Myocyte (in vitro differentiated cells): ENCODE measurements at regions not wholly inside any gene's neighbourhood (a gene's known extent, or its start where the extent isn't known, plus 50 kb on each side); places are given as distances from the start of the nearest gene placed in this dataset.
"Not testable (repeated sequence)": the region's sequence is repeated elsewhere in the genome, so short reads cannot be mapped to it uniquely, and the experiment has no call there.

Experiments used
- DNase-seq: peaks from one replicate; pipeline ENCODE4 v3.0.0-alpha.2; 2012; ENCODE audit warnings: low read depth

DNA sequence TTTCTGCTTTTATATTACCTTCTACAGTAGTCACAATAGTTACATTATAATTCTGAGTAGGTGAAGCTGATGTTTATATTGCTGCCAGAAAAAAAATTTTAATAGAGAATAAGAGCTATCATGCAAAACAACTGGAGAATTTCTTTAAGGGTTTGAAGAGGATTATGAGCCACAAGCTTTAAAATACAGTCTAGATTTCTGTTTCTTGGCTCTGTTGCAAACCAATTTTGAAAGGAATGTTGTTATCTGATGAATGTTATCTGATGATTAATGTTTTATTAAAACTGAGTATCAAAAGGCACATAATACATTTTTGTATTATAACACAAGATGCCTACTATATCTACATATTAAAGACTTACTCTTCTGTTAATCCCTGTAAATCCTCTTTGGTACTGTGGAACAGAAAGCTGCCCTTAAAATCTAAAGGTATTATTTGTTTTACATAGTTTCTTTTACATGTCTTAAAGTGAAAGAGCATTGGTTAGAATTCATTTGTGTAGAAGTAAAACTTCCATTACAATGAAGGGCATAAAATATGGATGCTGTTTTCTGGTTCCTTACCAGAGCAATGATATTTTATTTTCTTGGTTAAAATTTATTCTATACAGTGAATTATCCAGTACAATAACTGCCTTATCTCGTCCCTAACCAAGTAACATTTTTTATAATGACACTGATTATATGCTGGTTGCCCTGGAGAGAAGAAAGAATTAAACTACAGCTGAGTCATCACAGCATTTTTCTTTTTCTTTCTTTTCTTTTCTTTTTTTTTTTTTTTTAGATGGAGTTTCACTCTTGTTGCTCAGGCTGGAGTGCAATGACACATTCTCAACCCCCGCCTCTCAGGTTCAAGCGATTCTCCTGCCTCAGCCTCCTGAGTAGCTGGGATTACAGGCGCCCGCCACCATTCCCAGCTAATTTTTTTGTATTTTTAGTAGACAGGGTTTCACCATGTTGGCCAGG is 205.7 kb downstream of the TANC2 start:
- DNase-seq: no peak

- DNase-seq: no peak
These were observed 207.4 kb downstream of the TANC2 start for GRCh38 chr17:63173450-63173849.

GRCh38 chr17:63173903-63174302 is 207.9 kb downstream of the TANC2 start:
- DNase-seq: peak; percentile 61

DNA sequence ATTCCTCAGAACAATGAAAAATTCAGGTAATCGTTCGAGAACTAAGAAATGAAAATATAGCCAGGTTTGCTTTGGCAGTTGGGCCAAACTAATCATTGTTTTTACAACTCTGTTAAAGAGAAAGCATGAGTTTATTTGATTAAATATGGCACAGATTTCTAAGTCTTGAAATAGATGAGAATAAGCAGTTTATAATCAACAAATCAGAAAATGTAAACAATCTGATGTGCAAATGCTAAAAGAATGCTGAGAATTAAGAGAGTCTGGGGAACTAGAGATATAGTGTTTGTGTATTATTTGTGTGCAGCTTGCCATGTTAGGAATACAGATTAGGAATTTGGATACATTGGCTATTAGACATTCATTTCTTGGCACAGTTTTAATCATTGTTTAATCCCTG is 212.5 kb downstream of the TANC2 start:
- DNase-seq: no peak

- no peak for DNase-seq
These were observed 215.8 kb downstream of the TANC2 start for GRCh38 chr17:63181856-63182255.

DNA sequence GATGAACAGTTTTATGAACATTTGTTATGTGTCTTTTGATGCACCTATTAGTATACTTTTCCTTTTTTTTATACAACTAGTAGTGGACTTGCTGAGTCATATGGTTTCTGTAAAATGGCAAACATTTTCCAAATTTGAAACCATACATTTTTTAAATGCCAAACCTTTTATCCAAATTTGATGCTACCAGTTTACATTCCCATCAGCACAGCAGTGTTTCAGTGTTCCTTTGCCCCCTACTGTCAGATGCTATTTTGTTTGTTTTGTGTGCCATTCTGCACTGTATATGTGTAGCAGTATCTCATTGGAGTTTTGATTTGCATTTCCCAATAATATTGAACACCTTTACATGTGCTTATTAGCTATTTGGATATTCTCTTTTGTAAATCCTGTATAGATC is 219.4 kb downstream of the TANC2 start:
- DNase-seq: no peak

DNA sequence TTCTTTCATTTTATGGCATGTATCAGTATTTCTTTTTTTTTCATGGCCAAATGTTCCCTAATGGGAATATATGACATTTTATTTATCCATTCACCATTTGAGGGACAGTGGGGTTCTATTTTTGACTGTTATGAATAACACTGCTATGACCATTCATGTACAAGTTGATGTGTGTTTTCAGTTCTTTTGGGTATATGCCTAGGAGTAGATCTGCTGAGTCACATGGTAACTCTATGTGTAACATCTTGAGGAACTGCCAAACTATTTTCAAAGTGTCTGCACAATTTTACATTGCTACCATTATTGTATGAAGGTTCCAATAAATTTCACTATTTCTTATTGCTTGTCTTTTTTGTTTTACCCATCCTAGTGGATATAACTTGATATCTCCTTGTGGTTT is 223.0 kb downstream of the TANC2 start:
- peak; percentile 28 for DNase-seq

- peak; percentile 28 for DNase-seq
These were observed 223.9 kb downstream of the TANC2 start for GRCh38 chr17:63189930-63190329.

DNA sequence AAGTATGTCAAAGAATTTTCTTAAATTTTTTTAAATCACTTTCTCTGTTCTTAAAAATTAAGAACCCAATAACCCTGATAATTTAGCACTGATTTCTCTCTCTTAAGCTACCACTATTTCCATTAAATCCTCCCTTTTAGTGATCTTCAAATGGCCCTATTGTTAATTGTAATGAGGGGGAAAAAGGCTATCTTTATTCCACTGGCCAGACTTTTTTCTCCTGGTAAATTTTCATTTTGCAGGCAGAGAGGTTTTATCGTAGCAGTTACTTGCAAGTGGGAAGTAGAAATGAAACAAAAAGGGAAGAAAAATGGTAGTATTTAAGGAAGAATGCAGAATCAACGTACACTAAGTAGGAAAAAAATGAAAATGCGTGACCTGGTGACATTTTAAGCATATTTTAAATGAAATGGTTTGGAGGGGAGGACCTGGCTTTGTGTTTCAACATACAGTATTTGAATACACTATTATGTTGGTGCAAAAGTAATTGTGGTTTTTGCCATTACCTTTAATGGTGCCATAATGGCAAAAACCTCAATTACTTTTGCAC is 224.9 kb downstream of the TANC2 start:
- DNase-seq: no peak

DNA sequence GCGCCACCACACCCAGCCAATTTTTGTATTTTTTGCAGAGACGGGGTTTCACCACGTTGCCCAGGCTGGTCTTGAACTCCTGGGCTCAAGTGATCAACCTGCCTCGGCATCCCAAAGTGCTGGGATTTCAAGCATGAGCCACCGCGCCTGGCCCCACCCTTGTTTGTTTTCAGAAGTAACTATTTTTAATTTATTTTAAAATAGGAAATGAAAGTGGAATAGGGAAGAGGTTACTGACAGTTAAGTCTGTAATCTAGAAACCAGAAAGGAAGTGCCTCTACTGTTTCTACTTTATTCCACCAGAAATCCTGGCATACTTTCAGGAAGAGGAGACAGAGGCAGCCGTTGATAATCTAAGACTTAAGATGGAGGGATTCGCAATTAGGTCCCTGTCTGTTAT is 225.6 kb downstream of the TANC2 start:
- no peak for DNase-seq

GRCh38 chr17:63193827-63194226 is 227.8 kb downstream of the TANC2 start:
- DNase-seq: no peak

- DNase-seq: no peak
These were observed 230.8 kb downstream of the TANC2 start for GRCh38 chr17:63196772-63197335.

DNA sequence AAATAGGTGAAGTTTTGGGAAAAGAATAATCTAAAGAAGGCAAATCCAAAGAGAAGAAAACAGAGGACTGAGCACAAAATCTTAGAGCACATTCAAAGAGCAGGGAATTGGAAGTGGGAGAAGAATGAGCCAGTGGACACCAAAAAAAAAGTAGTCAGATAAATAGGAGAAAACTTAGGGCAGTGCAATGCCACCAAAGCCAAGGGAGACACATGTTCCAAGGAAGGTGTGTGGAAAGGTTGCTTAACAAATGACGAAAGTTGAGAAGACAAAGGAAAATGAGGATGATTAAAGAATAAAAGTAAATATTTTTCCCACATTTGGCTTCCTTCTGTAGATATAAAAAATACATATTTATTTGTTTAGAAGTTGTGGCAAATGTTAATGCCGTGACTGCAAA is 237.6 kb downstream of the TANC2 start:
- no peak for DNase-seq

DNA sequence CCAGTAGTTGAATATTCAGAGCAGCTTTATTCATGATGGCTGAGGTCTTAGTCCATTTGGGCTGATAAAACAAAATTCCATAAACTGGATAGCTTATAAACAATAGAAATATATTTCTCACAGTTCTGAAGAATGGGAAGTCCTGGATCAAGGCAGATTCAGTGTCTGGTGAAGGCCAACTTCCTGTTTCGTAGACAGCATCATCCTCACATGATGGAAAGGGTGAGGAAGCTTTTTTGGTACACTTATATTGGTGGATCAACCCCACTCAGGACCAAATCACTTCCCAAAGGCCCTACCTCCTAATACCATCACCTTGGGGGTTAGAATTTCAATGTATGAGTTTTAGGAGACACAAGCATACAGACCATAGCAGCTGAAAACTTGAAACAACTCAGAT is 224.2 kb downstream of the CYB561 start:
- DNase-seq: no peak

GRCh38 chr17:63222655-63223054 is 223.5 kb downstream of the CYB561 start:
- no peak for DNase-seq

DNA sequence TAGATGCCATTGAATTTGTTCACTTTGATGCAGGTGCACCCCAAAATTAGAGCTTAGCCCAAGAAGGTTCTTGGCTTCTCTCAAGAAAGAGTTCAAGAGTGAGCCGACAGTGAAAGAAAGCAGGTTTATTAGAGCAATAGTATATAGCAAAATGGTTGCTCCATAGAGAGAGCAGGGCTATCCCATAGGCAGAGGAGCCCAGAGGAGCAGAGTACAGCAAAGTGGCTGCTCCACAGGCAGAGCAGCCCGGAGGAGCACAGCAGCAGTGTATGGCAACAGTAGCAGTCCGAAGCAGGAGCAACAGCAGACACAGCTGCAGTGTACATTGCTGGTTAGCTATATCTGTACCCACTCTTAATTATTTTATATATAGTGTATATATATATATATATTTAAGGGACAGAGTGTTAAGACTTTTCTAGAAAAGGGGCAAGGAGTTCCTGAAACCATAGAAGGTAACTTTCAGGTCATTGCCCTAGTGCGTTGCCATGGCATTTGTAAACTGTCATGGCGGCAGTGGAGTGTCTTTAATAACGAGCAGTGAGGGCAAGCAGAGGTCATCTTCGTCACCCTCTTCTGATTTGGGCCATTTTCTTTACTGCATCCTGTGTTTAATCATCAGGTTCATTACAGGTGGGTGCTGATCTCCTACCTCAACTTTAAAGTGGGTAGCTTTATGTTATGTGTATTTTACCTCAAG is 222.7 kb downstream of the CYB561 start:
- DNase-seq: no peak

GRCh38 chr17:63224644-63225043 is 221.5 kb downstream of the CYB561 start:
- no peak for DNase-seq

DNA sequence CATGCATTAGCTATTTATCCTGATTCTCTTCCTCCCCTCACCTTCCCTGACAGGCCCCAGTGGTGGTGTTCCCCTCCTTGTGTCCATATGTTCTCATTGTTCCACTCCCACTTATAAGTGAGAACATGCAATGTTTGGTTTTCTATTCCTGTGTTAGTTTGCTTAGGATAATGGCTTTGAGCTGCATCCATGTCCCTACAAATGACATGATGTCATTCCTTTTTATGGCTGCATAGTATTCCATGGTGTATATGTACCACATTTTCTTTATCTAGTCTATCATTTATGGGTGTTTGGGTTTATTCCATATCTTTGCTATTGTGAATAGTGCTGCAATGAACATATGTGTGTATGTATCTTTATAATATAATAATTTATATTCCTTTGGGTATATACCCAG is 219.4 kb downstream of the CYB561 start:
- DNase-seq: not testable (repeated sequence)

DNA sequence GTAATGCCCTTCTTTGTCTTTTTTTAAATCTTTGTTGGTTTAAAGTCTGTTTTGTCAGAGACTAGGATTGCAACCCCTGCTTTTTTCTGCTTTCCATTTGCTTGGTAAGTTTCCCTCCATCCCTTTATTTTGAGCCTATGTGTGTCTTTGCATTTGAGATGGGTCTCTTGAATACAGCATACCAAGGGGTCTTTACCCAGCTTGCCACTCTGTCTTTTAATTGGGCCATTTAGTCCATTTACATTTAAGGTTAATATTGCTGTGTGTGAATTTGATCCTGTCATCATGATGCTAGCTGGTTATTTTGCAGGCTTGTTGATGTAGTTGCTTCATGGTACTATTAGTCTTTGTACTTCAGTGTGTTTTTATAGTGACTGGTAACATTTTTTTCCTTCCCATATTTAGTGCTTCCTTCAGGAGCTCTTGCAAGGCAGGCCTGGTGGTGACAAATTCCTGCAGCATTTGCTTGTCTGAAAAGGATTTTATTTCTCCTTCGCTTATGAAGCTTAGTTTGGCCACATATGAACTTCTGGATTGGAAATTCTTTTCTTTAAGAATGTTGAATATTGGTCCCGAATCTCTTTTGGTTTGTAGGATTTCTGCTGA is 215.0 kb downstream of the CYB561 start:
- DNase-seq: not testable (repeated sequence)

GRCh38 chr17:63232565-63233310 is 213.4 kb downstream of the CYB561 start:
- DNase-seq: no peak

DNA sequence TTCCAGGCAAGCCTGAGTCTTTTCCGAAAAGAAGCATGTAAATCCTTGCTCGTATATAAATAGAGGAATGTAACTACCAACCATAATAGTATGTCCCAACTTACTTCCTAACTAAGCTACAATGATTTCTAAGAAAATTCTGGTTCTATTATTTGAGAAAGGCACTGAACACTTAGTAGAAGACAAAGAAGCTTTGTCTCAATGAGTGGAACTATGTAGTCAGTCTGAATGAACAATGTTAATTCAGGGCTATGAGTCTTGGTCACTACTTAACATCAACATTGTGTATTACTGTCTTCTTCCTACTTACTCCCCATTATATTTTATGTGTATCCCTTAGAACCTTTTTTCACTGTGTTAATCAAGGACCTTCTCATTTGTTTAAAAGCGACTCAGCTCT is 206.0 kb downstream of the CYB561 start:
- DNase-seq: no peak
